RWPE1 (cell line): ENCODE measurements at regions not wholly inside any gene's neighbourhood (a gene's known extent, or its start where the extent isn't known, plus 50 kb on each side); places are given as distances from the start of the nearest gene placed in this dataset.

Experiments used
- CTCF ChIA-PET: fragments of 350-600 bp; sonication (Branson Sonifier 250); formaldehyde crosslinking; extraction: SDS; loops from one replicate; lab custom pipeline; 2021; lab: Yijun Ruan, JAX
- POLR2A ChIA-PET: fragments of 400-600 bp; formaldehyde crosslinking; extraction: SDS; loops from one replicate; lab custom pipeline; 2020; ENCODE audit warnings: antibody characterized with exemption; ENCODE audit not compliant: low non-redundant PET; lab: Yijun Ruan, JAX
- DNase-seq: peaks from one replicate; pipeline ENCODE4 v3.0.0; 2012; ENCODE audit warnings: low spot score
- H3K27ac ChIP-seq: fragments of 450-650 bp; 2 replicates; pipeline ENCODE4 v1.5.1; 2017
- TF ChIP-seq, protein P1 (sequence below): fragments of 450-650 bp; conservative IDR thresholded peaks from 2 replicates; pipeline ENCODE4 v1.5.1; 2017; ENCODE audit warnings: low read depth, mild to moderate bottlenecking

DNA sequence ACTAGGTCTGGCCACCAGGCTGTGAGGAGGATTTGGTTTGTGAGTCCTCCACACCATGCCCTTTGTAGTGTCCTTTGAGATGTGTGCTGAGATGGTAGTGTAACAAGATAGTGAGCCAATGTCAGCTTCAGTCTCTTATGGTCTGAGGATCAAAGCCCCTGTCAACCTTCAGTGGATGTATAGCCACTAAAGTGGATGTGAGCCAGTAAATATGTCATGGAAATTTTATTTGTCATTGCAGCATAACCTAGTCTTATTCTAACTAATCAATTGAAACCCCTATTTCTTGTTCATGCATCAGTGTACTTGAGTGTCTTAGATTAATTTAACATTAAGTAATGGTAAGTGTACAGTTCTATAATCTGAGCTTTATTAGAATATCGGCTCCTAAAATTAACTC lies 51.0 kb upstream of the WAC start:
- CTCF ChIA-PET, result no interaction called here
- POLR2A ChIA-PET, result no interaction called here
- DNase-seq, result no peak
- no peak overlapping the region for H3K27ac ChIP-seq
- TF ChIP-seq, protein P1, sequence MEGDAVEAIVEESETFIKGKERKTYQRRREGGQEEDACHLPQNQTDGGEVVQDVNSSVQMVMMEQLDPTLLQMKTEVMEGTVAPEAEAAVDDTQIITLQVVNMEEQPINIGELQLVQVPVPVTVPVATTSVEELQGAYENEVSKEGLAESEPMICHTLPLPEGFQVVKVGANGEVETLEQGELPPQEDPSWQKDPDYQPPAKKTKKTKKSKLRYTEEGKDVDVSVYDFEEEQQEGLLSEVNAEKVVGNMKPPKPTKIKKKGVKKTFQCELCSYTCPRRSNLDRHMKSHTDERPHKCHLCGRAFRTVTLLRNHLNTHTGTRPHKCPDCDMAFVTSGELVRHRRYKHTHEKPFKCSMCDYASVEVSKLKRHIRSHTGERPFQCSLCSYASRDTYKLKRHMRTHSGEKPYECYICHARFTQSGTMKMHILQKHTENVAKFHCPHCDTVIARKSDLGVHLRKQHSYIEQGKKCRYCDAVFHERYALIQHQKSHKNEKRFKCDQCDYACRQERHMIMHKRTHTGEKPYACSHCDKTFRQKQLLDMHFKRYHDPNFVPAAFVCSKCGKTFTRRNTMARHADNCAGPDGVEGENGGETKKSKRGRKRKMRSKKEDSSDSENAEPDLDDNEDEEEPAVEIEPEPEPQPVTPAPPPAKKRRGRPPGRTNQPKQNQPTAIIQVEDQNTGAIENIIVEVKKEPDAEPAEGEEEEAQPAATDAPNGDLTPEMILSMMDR, result no peak
